ENCODE measurements at regions not wholly inside any gene's neighbourhood (a gene's known extent, or its start where the extent isn't known, plus 50 kb on each side); places are given as distances from the start of the nearest gene placed in this dataset.

DNA sequence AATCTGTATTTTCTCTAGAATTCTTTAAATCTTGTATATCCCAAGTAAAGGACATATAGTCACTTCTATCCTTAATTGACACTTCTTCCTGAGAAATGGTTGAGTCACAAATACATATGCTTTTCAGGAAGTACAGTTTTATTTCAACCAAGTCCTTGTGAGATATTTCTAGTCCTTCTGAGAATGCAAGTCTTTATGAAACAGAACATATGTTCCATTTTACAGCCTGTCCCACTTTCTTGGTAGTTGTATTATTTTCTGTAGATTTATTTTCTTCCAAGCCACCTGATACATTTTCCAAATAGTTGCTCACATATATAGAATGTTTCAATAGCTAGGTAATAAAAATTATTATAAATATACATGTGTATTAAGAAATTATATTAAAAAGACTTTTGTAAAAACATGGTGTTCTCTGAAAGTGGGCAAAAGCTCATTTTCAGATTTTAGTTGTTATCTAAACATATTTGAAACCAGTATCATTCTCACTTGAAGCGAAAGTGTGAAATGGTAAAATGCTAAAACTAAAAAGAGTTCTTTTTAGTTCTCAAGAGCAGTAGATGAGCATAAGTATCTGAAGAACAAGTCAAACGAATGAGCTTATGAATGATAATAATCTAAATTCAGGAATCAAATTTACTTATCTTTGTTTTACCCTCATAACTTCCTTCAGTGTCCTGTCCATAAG lies 468.0 kb downstream of the EPHA5 start:
- no peak overlapping the region for H3K4me3 ChIP-seq (ENCODE audit: low read length)
- no peak overlapping the region for H3K27ac ChIP-seq (ENCODE audit: low read depth, low read length)
- H3K9me3 ChIP-seq (ENCODE audit: insufficient read depth, low read depth, low read length), result no peaks in the 10 kb centered on the region
- WGBS, result 100% methylated on average over 1 of the region's 2 CpGs
- H3K4me1 ChIP-seq (ENCODE audit: insufficient read depth, low read length), result no peaks in the 10 kb centered on the region
- no peak overlapping the region for H3K9ac ChIP-seq (ENCODE audit: low read depth, low read length)
- H3K36me3 ChIP-seq (ENCODE audit: insufficient read depth, low read length), result no peaks in the 10 kb centered on the region
- H3K27me3 ChIP-seq (ENCODE audit: insufficient read depth, low read length), result no peaks in the 10 kb centered on the region

- H3K27ac ChIP-seq (ENCODE audit: low read depth, low read length), result no peak overlapping the region
- H3K9ac ChIP-seq (ENCODE audit: low read depth, low read length), result no peak overlapping the region
- no peak overlapping the region for H3K4me3 ChIP-seq (ENCODE audit: low read length)
- H3K4me1 ChIP-seq (ENCODE audit: insufficient read depth, low read length), result no peaks in the 10 kb centered on the region
- 98% methylated on average over 5 of the region's 5 CpGs for WGBS
- no peaks in the 10 kb centered on the region for H3K9me3 ChIP-seq (ENCODE audit: insufficient read depth, low read depth, low read length)
- no peaks in the 10 kb centered on the region for H3K27me3 ChIP-seq (ENCODE audit: insufficient read depth, low read length)
- no peaks in the 10 kb centered on the region for H3K36me3 ChIP-seq (ENCODE audit: insufficient read depth, low read length)
Measured at GRCh38 chr4:65195666-65196065, 474.6 kb downstream of the EPHA5 start.

DNA sequence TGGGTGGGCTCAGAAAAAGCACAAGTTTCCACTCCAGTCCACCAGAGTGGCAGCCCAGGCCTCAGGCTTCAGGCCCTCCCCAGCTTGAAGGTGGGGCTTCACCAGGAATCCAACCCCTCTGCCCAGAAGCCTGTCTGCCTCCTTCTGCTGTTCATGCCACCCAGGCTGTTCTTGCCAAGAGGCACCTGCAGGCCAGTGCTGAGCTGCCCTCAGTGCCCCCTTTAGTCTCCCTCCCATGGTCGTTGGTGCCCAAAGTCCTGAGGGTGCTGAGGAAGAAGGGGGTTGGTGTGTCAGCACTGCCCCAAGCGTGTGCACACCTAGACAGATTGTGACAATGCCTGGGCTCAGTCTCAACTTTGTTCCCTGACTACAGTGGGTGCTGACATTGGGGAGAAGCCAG lies 475.3 kb downstream of the EPHA5 start:
- no peaks in the 10 kb centered on the region for H3K4me1 ChIP-seq (ENCODE audit: insufficient read depth, low read length)
- no peak overlapping the region for H3K27ac ChIP-seq (ENCODE audit: low read depth, low read length)
- H3K27me3 ChIP-seq (ENCODE audit: insufficient read depth, low read length), result no peaks in the 10 kb centered on the region
- H3K9me3 ChIP-seq (ENCODE audit: insufficient read depth, low read depth, low read length), result no peaks in the 10 kb centered on the region
- WGBS, result 83% methylated on average over 2 of the region's 2 CpGs
- no peak overlapping the region for H3K9ac ChIP-seq (ENCODE audit: low read depth, low read length)
- H3K4me3 ChIP-seq (ENCODE audit: low read length), result no peak overlapping the region
- H3K36me3 ChIP-seq (ENCODE audit: insufficient read depth, low read length), result no peaks in the 10 kb centered on the region

GRCh38 chr4:65193985-65194384 lies 476.3 kb downstream of the EPHA5 start:
- WGBS, result 91% methylated on average over 7 of the region's 7 CpGs
- no peak overlapping the region for H3K27ac ChIP-seq (ENCODE audit: low read depth, low read length)
- H3K27me3 ChIP-seq (ENCODE audit: insufficient read depth, low read length), result no peaks in the 10 kb centered on the region
- H3K36me3 ChIP-seq (ENCODE audit: insufficient read depth, low read length), result no peaks in the 10 kb centered on the region
- no peak overlapping the region for H3K9ac ChIP-seq (ENCODE audit: low read depth, low read length)
- H3K4me3 ChIP-seq (ENCODE audit: low read length), result no peak overlapping the region
- no peaks in the 10 kb centered on the region for H3K9me3 ChIP-seq (ENCODE audit: insufficient read depth, low read depth, low read length)
- no peaks in the 10 kb centered on the region; the same call in 1 of the 2 replicates for H3K4me1 ChIP-seq (ENCODE audit: insufficient read depth, low read length)

DNA sequence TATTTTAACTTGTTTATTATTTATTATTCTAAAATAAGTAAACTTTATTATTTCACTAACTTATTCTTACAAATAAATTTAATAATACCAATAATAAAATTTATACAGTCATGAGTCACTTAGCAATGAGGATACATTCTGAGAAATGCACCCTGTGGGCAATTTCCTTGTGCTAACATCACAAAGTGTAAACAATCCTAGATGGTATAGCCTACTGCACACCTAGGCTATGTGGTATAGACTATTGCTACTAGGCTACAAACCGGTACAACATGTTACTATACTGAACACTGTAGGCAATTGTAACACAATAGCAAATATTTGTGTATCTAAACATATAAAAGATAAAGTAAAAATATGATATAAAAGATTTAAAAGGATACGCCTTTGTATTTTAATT lies 479.5 kb downstream of the EPHA5 start:
- no peak overlapping the region for H3K27ac ChIP-seq (ENCODE audit: low read depth, low read length)
- no peak overlapping the region for H3K4me3 ChIP-seq (ENCODE audit: low read length)
- no peaks in the 10 kb centered on the region for H3K27me3 ChIP-seq (ENCODE audit: insufficient read depth, low read length)
- WGBS, result 86% methylated on average over 1 of the region's 2 CpGs
- H3K36me3 ChIP-seq (ENCODE audit: insufficient read depth, low read length), result no peaks in the 10 kb centered on the region
- no peaks in the 10 kb centered on the region; the same call in 1 of the 2 replicates for H3K4me1 ChIP-seq (ENCODE audit: insufficient read depth, low read length)
- no peak overlapping the region for H3K9ac ChIP-seq (ENCODE audit: low read depth, low read length)
- H3K9me3 ChIP-seq (ENCODE audit: insufficient read depth, low read depth, low read length), result no peaks in the 10 kb centered on the region

GRCh38 chr4:65175585-65175984 lies 494.7 kb downstream of the EPHA5 start:
- 95% methylated on average over 5 of the region's 5 CpGs for WGBS
- no peak overlapping the region for H3K4me3 ChIP-seq (ENCODE audit: low read length)
- no peaks in the 10 kb centered on the region for H3K36me3 ChIP-seq (ENCODE audit: insufficient read depth, low read length)
- no peak overlapping the region for H3K27ac ChIP-seq (ENCODE audit: low read depth, low read length)
- H3K9me3 ChIP-seq (ENCODE audit: insufficient read depth, low read depth, low read length), result no peaks in the 10 kb centered on the region
- no peaks in the 10 kb centered on the region for H3K4me1 ChIP-seq (ENCODE audit: insufficient read depth, low read length)
- H3K9ac ChIP-seq (ENCODE audit: low read depth, low read length), result no peak overlapping the region
- no peaks in the 10 kb centered on the region for H3K27me3 ChIP-seq (ENCODE audit: insufficient read depth, low read length)

DNA sequence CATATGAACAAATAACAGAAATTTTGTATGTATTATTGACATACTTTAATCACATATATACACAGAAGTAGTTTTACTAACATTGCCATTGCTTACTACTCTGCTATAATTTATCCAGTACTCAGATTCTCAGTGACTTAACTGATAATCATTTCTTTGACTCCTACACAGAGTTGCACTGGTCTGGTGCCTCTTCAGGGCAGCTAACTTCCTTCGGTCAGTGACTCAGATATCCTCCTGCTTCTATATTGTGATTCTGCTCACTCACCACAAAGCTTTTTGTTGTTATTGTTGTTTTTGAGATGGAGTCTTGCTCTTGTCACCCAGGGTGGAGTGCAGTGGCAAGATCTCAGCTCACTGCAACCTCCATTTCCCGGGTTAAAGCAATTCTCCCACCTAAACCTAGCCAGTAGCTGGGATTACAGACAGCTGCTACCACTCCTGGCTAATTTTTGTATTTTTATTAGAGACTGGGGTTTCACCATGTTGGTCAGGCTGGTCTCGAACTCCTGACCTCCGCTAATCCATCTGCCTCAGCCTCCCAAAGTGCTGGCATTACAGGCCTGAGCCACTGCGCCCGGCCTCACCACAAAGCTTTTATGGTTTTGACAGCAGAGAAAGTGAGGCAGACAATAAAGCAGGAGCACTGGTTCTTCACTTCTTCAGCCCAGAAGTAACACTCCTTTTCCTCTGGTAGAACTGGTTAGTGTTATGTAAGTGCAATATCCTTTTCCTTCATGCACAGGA lies 499.3 kb downstream of the EPHA5 start:
- H3K9ac ChIP-seq (ENCODE audit: low read depth, low read length), result no peak overlapping the region
- no peaks in the 10 kb centered on the region for H3K36me3 ChIP-seq (ENCODE audit: insufficient read depth, low read length)
- H3K4me1 ChIP-seq (ENCODE audit: insufficient read depth, low read length), result no peaks in the 10 kb centered on the region
- no peaks in the 10 kb centered on the region for H3K27me3 ChIP-seq (ENCODE audit: insufficient read depth, low read length)
- 94% methylated on average over 6 of the region's 6 CpGs for WGBS
- H3K4me3 ChIP-seq (ENCODE audit: low read length), result no peak overlapping the region
- no peak overlapping the region for H3K27ac ChIP-seq (ENCODE audit: low read depth, low read length)
- H3K9me3 ChIP-seq (ENCODE audit: insufficient read depth, low read depth, low read length), result no peaks in the 10 kb centered on the region

DNA sequence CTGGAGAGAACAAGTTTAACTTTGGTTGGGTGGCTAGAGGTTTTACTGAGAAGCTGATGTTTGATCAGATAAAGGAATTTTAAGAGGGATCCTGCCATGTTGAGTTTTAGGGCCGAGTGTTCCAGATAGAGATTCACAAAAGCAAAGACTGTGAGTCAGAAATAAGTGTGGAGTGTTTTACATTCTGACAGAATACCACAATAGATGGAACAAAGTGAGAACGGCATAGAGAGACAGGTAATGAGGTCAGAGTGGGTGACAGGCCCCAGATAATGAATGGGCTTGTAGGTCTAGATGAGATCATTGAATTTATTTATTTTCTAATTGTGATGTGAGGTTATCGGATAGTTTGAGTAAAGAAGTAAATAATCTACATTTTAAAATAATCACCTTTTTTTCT lies 502.6 kb downstream of the EPHA5 start:
- WGBS, result 86% methylated on average over 2 of the region's 3 CpGs
- Histone ChIP-seq H3K27me3 (ENCODE audit: insufficient read depth, low read length) (no peaks in the 10 kb centered on the region), H3K9me3 (ENCODE audit: insufficient read depth, low read depth, low read length) (no peaks in the 10 kb centered on the region), H3K9ac (ENCODE audit: low read depth, low read length) (no peak overlapping the region), H3K4me3 (ENCODE audit: low read length) (no peak overlapping the region), H3K27ac (ENCODE audit: low read depth, low read length) (no peak overlapping the region), H3K36me3 (ENCODE audit: insufficient read depth, low read length) (no peaks in the 10 kb centered on the region), H3K4me1 (ENCODE audit: insufficient read depth, low read length) (peaks cover 9% of the 10 kb centered on the region; the same call in 1 of the 2 replicates)

DNA sequence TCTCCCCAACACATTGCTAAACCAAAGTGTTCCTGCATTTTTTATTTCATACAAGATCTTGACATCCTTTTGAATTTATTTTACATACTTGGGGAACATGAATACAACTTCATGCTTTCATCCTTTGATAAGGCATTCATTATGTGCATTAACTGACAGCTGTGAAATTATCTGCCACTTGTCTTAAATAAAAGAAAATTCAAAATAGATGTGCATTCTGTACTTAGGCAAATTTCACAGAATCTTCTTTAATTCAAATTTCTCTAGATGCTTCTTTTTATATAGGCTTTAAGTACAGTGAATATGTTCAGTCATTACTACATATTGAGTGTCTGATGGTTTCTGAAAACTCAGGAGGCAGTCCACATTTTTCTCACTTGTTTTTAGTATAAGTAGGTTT lies 518.1 kb downstream of the EPHA5 start:
- Histone ChIP-seq H3K36me3 (ENCODE audit: insufficient read depth, low read length) (no peaks in the 10 kb centered on the region), H3K27me3 (ENCODE audit: insufficient read depth, low read length) (no peaks in the 10 kb centered on the region), H3K9me3 (ENCODE audit: insufficient read depth, low read depth, low read length) (peaks cover 6% of the 10 kb centered on the region; the same call in 1 of the 2 replicates), H3K27ac (ENCODE audit: low read depth, low read length) (no peak overlapping the region), H3K4me1 (ENCODE audit: insufficient read depth, low read length) (no peaks in the 10 kb centered on the region), H3K9ac (ENCODE audit: low read depth, low read length) (no peak overlapping the region), H3K4me3 (ENCODE audit: low read length) (no peak overlapping the region)

- no peaks in the 10 kb centered on the region for H3K36me3 ChIP-seq (ENCODE audit: insufficient read depth, low read length)
- H3K4me3 ChIP-seq (ENCODE audit: low read length), result no peak overlapping the region
- no peaks in the 10 kb centered on the region for H3K27me3 ChIP-seq (ENCODE audit: insufficient read depth, low read length)
- H3K9me3 ChIP-seq (ENCODE audit: insufficient read depth, low read depth, low read length), result peaks cover 23% of the 10 kb centered on the region
- H3K4me1 ChIP-seq (ENCODE audit: insufficient read depth, low read length), result no peaks in the 10 kb centered on the region
- no peak overlapping the region for H3K27ac ChIP-seq (ENCODE audit: low read depth, low read length)
- 100% methylated on average over 1 of the region's 1 CpG for WGBS
- H3K9ac ChIP-seq (ENCODE audit: low read depth, low read length), result no peak overlapping the region
Measured at GRCh38 chr4:65139998-65140397, 530.3 kb downstream of the EPHA5 start.

GRCh38 chr4:65126200-65126599 lies 544.1 kb downstream of the EPHA5 start:
- Histone ChIP-seq H3K27ac (ENCODE audit: low read depth, low read length) (no peak overlapping the region), H3K4me1 (ENCODE audit: insufficient read depth, low read length) (no peaks in the 10 kb centered on the region), H3K9ac (ENCODE audit: low read depth, low read length) (no peak overlapping the region), H3K36me3 (ENCODE audit: insufficient read depth, low read length) (no peaks in the 10 kb centered on the region), H3K4me3 (ENCODE audit: low read length) (no peak overlapping the region), H3K27me3 (ENCODE audit: insufficient read depth, low read length) (no peaks in the 10 kb centered on the region), H3K9me3 (ENCODE audit: insufficient read depth, low read depth, low read length) (no peaks in the 10 kb centered on the region)
- 90% methylated on average over 2 of the region's 2 CpGs for WGBS
